ENCODE measurements at regions not wholly inside any gene's neighbourhood (a gene's known extent, or its start where the extent isn't known, plus 50 kb on each side); places are given as distances from the start of the nearest gene placed in this dataset.

- no peak for DNase-seq
- Histone ChIP-seq H3K27me3 (no peaks in the 10 kb centered on the region), H3K9me3 (peaks cover 0 to 4% of the 10 kb centered on the region in 2 donors), H3K4me1 (no peaks in the 10 kb centered on the region), H3K27ac (peak overlapping the region in 1 of 2 donors; percentile 30), H3K36me3 (no peaks in the 10 kb centered on the region), H3K4me3 (peak overlapping the region in 1 of 2 donors; percentile 9)
- no peak for TF ChIP-seq CTCF (IDR thresholded peaks at IDR 0.05)
- intact Hi-C loops (cut with DNase I) = no loop called here
- ATAC-seq = no peak
These were observed 156.7 kb upstream of the BET1 start for GRCh38 chr7:94160719-94161435.

GRCh38 chr7:94161476-94161875 lies 157.3 kb upstream of the BET1 start:
- Histone ChIP-seq H3K27me3 (no peaks in the 10 kb centered on the region), H3K4me3 (no peak overlapping the region), H3K36me3 (no peaks in the 10 kb centered on the region), H3K27ac (peak overlapping the region in 1 of 2 donors; percentile 30), H3K4me1 (no peaks in the 10 kb centered on the region), H3K9me3 (peaks cover 0 to 4% of the 10 kb centered on the region in 2 donors)
- ATAC-seq (no peak), DNase-seq (no peak)
- TF ChIP-seq CTCF (IDR thresholded peaks at IDR 0.05) = no peak
- intact Hi-C loops (cut with DNase I) = no loop called here

GRCh38 chr7:94169682-94170081 lies 165.5 kb upstream of the BET1 start:
- ATAC-seq (no peak), DNase-seq (no peak)
- intact Hi-C loops (cut with DNase I) = no loop called here
- Histone ChIP-seq H3K4me1 (no peaks in the 10 kb centered on the region), H3K9me3 (peaks cover 0 to 4% of the 10 kb centered on the region in 2 donors), H3K36me3 (no peaks in the 10 kb centered on the region), H3K27me3 (no peaks in the 10 kb centered on the region), H3K4me3 (no peak overlapping the region), H3K27ac (no peak overlapping the region)
- no peak for TF ChIP-seq CTCF (IDR thresholded peaks at IDR 0.05)

- DNase-seq (no peak), ATAC-seq (no peak)
- Histone ChIP-seq H3K27ac (no peak overlapping the region), H3K9me3 (no peaks in the 10 kb centered on the region), H3K4me1 (no peaks in the 10 kb centered on the region), H3K4me3 (no peak overlapping the region), H3K27me3 (no peaks in the 10 kb centered on the region), H3K36me3 (no peaks in the 10 kb centered on the region)
- intact Hi-C loops (cut with DNase I) = no loop called here
- TF ChIP-seq CTCF (IDR thresholded peaks at IDR 0.05) = no peak
These were observed 166.7 kb upstream of the BET1 start for GRCh38 chr7:94170836-94171235.

GRCh38 chr7:94173436-94173835 lies 169.3 kb upstream of the BET1 start:
- TF ChIP-seq CTCF (IDR thresholded peaks at IDR 0.05) = no peak

More at GRCh38 chr7:94173436-94173835, 169.3 kb upstream of the BET1 start:
- Histone ChIP-seq H3K27me3 (no peaks in the 10 kb centered on the region), H3K36me3 (no peaks in the 10 kb centered on the region), H3K4me3 (no peak overlapping the region), H3K27ac (no peak overlapping the region), H3K4me1 (no peaks in the 10 kb centered on the region), H3K9me3 (no peaks in the 10 kb centered on the region)
- no peak for DNase-seq
- intact Hi-C loops (cut with DNase I) = no loop called here
- ATAC-seq = no peak

All from left lung (tissue), 4 donors.